Anterior cingulate cortex (tissue), 58 donors: ENCODE measurements at regions not wholly inside any gene's neighbourhood (a gene's known extent, or its start where the extent isn't known, plus 50 kb on each side); places are given as distances from the start of the nearest gene placed in this dataset.
"Not testable (repeated sequence)": the region's sequence is repeated elsewhere in the genome, so short reads cannot be mapped to it uniquely, and the experiment has no call there.

ENCODE experiments used
- DNase-seq, 58 donors: peaks; one replicate each; lab custom pipeline; 2025; lab: John Stamatoyannopoulos, UW

DNA sequence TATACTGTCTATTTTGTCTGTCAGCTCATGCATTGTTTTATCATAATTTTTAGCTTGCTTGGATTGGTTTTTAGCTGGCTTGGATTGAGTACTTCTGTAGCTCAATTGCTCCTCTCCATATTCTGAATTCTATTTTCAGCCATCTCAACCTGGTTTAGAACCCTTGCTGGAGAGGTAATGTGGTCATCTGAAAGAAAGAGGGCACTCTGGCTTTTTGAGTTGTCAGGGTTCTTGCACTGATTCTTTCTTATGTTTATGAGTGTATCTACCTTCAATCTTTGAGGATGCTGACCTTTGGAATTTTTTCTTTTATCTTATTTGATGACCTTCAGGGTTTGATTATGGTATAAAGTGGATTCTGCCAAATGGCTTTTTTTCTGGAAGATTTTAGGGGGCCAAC lies 632.7 kb upstream of the ID4 start:
- no peak for DNase-seq

DNA sequence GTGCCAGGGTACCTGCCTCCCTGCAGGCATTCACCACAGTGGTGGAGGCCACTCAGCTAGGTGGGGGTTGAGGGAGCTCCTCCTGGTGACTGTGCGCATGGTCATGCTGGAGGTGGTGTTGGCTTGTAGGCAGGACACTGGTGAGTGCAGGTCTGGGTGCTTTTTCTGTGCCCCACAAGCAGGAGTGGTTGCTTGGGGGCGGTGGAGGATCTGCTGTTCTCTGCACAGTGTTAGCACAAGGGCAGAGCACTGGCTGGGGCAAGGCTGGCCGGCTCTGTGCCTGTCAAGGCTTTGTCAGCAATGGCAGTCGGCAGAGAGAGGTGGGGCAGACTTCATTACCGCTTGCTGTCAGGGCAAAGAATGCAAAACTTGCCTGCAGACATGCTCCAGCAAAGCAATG lies 632.1 kb upstream of the ID4 start:
- DNase-seq: no peak

DNA sequence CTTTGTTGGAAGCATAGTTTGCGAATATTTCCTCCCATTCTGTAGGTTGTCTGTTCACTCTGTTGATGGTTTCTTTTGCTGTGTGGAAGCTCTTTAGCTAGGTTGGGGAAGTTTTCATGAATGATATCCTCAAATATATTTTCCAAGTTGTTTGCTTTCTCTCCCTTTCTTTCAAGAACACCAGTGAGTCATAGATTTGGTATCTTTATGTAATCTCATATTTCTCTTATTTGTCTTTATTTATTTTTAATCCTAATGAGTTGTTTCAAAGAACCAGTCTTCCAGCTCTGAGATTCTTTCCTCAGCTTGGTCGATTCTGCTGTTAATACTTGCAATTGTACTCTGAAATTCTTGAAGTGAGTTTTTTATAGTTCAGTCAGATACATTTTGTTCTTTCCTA lies 628.0 kb upstream of the ID4 start:
- DNase-seq: no peak

DNA sequence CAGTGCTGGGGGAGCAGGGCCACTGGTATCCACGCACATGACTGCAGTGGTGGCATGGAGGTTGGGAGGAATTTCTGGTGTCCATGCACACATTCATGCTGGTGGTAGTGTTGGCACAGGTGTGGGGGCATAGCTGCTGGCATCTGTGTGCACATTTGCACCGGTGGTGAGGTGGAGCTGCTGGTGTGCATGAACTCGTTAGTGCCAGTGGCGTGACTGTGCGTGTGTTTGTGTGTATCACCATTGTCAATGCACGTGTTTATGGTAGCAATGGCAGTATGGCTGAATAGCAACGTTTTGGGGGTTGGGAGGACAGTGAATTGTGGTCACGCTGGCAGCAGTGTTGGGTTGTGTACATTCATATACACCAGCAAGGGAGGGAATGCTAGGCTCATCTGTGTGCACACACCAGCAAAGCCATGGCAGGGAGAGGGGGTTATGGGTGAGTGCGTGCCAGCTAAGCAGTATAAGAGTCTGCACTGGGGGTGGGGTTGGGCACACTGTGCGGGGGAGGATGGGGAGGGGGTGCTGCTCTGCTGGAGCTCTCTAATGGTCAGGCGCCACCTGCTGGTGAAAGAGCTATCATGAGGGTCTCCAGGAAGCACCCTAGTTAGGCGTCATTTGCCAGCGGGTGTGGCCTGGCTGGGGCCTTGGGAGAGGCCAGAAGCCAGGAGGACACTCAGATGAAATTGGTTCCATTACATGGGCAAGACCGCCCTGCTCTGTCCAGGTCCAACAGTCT lies 626.1 kb upstream of the ID4 start:
- peak in 13 of 58 donors; percentile 1 to 15 (median 5) for DNase-seq

DNA sequence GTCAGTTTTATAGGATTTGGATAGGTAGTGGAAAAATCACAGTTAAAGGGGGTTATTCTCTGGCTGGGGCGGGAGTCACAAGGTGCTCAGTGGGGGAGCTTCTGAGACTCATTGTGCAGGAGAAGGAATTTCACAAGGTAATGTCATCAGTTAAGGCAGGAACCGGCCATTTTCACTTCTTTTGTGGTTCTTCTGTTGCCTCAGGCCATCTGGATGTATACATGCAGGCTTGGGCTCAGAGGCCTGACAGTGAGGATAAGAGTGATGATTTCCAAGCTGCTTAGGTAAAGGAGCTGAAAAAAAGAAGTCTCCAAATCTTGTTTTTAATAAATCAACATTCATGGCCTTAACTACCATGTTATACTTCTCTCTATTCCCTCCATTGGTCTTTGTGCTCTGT lies 622.9 kb upstream of the ID4 start:
- DNase-seq: no peak

DNA sequence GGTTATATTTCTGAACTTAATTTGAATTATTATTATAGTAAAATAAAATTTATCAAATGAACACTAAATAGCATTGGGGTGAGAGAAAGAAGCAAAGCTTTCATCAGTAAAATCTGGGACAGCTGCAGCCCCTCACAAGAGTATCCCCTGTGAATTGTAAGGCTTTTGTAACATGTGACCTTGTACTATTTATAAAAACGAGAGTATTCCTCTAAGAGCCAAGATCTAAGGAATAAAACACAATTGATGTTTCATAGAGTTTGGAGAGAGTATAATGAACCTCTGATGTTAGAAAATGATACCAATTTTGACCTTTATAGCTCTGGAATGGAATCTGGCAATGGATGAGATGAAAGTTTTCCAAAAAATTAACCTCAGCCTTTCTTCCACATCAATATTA lies 617.2 kb upstream of the ID4 start:
- DNase-seq: no peak

DNA sequence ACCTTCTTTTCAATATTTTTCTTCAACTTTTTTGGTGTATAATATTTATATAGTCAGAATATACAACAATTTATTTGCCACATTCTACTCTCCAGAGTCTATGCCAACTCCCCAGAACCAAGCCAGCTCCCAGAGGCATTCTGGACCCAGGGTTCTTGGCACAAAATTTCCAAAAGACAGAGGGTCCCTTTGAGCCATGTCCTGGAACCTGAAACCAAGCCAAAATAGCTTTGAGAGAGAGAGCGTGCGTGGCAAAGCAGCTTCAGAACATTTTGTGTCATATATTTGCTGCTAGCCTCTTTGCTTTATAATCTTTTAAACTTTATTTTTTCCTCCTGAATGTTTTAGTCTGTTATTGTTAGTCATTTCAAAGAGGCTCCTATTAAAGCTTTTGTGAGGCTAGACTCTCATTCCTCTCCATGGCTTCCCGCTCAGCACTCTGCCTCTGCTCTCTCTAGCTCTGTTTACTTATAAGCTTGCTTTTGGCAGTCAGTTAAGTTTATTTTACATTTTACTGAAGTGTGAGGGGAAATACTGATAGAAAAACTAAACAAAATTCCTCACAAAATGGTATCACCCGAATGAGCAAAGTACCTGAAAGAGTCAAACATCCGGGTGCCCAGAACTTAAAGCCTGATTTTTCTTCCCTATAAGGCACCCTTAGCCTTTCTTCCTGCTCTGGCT lies 605.1 kb upstream of the ID4 start:
- peak in 44 of 58 donors; percentile 4 to 86 (median 42) for DNase-seq

DNA sequence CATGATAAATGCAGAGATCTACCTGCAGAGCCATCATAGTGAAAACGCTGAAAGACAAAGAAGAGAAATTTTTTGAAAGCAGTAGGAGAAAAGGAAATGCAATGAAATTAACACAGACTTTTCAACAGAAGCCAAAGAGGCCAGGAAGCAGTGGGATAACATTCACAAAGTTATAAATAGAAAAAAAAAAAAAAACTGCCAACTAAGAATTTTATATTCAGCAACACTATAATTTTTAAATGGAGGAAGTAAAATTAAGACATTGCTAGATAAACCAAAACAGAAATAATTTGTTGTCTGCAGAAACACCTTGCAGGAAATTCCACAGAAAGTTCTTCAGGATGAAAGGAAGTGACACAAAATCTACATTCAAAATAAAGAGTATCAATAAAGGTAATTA lies 591.5 kb upstream of the ID4 start:
- no peak for DNase-seq

DNA sequence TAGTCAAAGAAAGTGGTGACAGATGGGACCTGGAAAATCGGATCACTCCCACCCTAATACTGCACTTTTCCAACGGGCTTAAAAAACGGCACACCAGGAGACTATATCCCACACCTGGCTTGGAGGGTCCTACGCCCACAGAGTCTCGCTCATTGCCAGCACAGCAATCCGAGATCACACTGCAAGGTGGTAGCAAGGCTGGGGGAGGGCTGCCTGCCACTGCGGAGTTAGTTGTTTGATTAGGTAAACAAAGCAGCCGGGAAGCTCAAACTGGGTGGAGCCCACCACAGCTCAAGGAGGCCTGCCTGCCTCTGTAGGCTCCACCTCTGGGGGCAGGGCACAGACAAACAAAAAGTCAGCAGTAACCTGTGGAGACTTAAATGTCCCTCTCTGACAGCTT lies 590.0 kb upstream of the ID4 start:
- not testable (repeated sequence) for DNase-seq

DNA sequence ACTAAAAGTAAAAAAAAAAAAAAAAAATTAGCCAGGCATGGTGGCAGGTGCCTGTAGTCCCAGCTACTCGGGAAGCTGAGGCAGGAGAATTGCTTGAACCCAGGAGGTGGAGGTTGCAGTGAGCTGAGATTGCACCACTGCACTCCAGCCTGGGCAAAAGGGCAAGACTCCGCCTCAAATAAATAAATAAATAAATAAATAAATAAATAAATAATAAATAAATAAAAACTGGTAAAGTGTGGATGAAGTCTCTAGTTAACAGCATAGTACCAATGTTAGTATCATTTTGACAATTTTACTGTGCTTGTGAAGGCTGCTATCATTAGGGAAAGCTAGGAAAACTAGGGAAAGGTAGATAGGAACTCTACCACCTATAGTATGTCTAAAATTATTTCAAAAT lies 581.0 kb upstream of the ID4 start:
- DNase-seq: not testable (repeated sequence)

DNA sequence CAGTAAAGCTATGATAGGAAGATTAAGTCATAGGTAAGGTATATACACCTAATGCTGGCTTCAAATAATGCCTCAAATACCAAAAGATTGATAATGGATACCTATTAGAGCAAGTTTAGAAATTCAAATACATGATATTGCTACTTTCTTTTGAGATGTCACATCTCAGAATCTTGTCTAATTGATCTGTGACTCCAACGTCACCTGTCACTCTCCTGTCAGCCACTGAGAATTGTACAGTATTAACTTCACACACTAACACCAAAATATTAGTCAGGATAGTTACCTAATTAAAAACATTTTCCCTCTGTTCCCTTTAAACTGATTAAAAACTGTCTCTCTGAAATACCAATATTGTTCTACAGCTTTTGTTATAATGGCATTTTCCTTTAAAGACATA lies 575.5 kb upstream of the ID4 start:
- no peak for DNase-seq

DNA sequence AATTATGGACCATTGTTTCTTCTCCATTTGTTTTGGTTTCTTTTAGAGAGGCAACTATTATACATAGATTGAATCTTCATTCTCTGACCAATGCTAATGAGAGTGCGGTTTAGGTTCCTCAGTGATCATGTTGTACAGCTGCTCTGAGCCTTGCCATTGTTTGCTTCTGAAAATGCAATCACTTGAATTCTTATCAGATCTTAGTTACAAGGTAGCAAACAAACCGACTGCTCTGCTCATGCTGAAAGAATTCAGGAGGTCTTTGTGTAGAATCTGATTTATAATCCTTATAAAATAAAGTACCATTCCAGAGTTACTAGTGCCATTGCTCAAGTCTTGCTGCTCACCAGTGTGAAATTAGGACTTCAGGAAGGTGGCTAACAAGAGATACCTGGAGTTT lies 569.1 kb upstream of the ID4 start:
- DNase-seq: no peak

DNA sequence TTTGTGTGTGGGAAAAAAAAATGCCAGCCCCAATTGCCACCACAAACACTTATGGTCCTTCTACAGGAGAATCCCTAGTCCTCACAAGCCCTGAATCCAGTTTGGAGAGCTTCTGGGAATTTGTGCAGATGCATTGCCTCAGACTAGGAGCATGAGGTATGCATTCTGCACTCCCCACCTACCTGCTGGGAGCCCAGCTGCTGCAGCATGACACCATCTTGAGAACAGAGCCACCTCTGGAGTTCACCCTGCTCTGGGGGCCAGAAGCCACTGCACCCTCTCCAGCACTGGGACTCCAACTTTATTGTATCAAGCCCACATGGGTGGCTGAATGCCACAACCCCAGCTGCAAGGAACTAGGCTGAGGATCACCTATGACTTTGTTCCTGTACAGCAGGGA lies 568.5 kb upstream of the ID4 start:
- DNase-seq: no peak

DNA sequence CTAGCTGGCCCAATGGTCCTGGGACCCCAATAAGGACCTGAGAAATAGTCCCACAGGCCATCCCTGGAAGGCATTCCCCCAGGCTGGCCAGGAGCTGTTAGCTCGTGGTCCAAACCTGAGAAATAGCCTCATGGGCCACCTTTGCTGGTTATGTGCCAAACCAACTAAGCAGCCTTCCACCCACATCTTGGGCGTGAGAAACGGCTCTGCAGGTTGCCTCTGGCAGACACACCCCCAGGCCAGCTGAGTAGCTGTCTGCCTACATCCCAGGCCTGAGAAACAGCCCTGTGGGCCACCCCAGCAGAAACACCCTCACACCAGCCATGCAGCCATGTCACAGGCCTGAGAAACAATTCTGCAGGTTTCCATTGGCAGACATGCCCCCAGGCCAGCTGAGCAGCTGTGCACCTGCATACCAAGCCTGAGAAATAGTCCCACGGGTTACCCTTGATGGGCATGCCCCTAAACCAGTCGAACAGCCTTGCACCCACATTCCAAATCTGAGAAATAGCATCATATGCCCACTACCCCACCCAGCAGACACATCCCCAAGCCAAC lies 567.8 kb upstream of the ID4 start:
- no peak for DNase-seq

DNA sequence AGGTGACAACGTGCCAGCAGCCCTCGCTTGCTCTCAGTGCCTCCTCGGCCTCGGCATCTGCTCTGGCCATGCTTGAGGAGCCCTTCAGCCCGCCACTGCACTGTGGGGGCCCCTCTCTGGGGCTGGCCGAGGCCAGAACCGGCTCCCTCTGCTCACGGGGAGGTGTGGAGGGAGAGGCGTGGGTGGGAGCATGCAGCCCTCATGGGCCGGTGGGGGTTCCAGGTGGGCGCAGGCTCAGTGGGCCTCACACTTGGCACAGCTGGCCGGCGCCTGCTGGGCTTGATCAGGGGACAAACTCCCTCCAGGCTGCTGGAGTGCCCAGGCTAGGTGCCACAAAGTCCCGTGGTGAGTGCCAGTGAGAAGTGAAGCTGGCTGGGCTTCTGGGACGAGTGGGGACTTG lies 566.6 kb upstream of the ID4 start:
- no peak for DNase-seq

DNA sequence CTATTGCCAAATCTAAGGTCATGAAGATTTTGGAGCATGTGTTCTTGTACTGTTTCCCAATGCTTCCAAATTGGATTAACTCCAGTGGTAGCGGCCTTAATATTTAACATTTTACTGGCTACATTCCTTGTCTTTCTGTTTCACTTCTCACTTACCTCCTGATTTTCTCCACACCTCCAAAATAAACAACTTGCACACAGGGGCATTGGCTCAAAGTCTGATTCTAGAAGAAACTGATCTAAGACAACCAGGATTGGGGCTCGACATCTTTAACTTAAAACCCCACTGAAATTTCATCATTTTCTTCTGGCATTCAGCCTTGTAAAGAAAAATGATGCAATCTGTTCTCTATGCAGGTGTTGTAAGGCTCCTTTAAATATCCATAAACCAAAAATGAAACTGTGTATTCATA lies 557.9 kb upstream of the ID4 start:
- DNase-seq: no peak

DNA sequence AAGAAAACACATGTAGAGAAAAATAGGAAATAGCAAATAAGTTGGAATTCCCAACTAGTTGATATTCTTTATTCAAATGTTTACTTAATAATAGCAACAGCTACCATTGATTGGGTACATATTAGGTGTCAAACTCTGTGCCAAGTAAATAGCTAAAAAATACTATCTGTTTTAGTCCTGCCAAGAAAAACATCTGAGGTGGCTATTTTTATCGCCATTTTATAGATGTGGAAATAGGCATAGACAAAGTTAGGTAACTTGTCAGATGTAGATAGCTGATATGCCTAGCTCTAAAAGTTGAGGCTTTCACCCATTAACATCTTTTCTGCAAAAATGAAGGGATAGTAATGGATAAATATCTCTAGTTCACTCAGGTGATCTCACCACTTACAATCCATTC lies 549.2 kb upstream of the ID4 start:
- DNase-seq: no peak

DNA sequence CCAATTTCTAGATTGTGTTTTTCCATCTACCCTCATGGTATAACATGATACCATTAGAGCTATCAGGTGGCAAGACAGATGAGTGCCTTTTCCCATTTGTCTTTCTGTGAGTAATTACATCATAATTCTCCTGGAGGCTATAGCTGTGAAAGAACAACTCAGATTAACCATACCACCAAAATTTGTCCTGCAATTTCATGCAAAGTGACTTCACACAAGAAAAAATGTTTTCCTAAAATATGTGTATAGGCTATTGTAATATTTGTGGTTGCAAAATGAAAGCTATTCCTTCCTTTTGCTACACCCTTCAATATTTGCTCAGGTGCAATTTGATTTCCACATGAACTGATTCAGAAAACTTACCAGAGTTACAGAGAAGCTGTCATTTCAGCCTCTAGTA lies 547.7 kb upstream of the ID4 start:
- no peak for DNase-seq

DNA sequence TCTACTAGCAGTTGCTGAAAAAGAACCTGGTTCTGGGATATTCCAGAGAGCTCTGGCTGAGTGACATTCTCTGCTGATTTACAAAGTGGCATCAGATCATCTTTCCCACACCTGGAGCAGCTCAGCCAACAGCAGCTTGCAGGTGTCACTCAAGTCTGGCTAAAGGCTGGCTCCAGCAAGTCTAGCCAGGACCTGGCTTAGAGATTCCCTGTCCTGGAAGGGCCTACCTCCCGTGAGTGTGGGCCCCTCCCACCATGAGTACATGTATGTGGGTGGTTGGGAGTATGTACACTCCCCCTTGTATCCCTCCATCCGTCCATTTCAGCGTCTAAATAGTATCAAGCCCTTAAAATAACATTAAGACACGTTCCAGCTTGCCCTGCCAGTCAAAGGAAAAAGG lies 539.3 kb upstream of the ID4 start:
- DNase-seq: no peak

DNA sequence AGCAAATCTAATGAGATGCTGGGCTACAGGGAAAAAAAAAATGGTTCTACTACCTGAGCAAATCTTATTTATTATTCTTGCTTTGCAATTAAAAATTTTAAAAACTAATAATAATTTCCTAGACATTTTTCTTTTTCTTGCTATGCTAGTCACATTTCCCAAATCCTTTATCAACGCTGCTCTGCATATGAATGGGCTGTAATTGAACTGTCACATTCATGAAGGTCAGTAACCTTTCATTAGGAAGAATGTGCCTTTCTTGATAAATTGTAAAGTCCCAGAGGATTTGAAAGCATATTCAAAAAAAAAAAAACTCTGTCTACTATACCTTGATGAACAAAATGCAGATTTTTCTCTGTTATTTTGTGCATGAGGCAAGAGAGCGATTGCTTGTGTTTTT lies 538.7 kb upstream of the ID4 start:
- no peak for DNase-seq

DNA sequence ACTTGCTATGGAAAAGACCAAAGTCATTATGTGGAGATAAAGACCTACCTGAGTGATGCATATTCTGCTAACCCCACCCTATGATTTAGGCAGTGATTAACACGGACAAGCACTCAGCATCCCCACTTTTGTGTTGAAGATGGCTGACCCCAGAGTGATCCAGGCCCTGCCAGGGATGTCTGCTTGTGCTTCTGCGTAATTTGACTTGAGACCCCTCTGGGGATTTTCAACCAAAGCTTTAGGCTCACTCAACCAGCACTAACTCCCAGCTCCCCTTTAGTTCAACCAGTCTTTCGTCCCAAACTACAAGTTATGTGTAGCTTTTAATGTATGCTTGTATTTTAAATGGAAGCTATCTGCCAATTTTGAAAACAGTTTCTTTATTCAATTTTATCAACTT lies 538.0 kb upstream of the ID4 start:
- no peak for DNase-seq

DNA sequence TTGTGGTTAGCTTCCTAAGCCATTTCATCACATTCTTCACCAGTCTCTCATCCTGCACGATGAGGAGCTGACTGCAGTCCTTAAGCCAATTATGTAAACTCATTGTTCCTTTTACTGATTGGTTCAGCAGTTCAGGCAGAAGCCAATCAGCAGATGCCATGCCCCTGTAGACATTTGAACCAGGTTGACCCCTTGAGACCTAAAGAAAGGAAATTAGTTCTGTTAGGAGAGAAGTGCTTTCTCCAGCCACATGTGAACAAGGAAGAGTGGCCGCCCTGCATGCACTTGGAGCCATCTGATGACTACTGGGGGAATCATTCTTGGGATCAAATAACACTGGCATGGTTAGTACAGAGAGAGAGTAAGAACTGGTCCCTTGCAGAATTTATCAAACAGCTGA lies 535.2 kb upstream of the ID4 start:
- no peak for DNase-seq
